Stimulated activated CD8-positive, alpha-beta memory T cell treated with anti-CD3 and anti-CD28 coated beads, Interleukin-15, amount 100 ng/mL, for 1 hour (primary cell): ENCODE measurements at regions not wholly inside any gene's neighbourhood (a gene's known extent, or its start where the extent isn't known, plus 50 kb on each side); places are given as distances from the start of the nearest gene placed in this dataset.

ENCODE experiments used
- DNase-seq: peaks from one replicate; pipeline ENCODE4 v3.0.0-alpha.2; 2020; ENCODE audit warnings: low read depth

GRCh38 chr9:95670122-95670521 lies 153.4 kb upstream of the PTCH1 start:
- DNase-seq, result no peak

- DNase-seq, result no peak
Observed at GRCh38 chr9:95669253-95669652, 152.5 kb upstream of the PTCH1 start.

GRCh38 chr9:95667789-95668188 lies 151.0 kb upstream of the PTCH1 start:
- DNase-seq, result no peak

- no peak for DNase-seq
Observed at GRCh38 chr9:95666785-95667155, 150.0 kb upstream of the PTCH1 start.

- no peak for DNase-seq
Observed at GRCh38 chr9:95666096-95666784, 149.5 kb upstream of the PTCH1 start.

- no peak for DNase-seq
Observed at GRCh38 chr9:95653246-95653645, 136.5 kb upstream of the PTCH1 start.

- no peak for DNase-seq
Observed at GRCh38 chr9:95650720-95651119, 133.9 kb upstream of the PTCH1 start.

GRCh38 chr9:95649801-95650213 lies 133.0 kb upstream of the PTCH1 start:
- DNase-seq, result no peak

GRCh38 chr9:95648225-95648624 lies 131.5 kb upstream of the PTCH1 start:
- no peak for DNase-seq

- DNase-seq, result no peak
Observed at GRCh38 chr9:95645992-95646391, 129.2 kb upstream of the PTCH1 start.

- no peak for DNase-seq
Observed at GRCh38 chr9:95645579-95645978, 128.8 kb upstream of the PTCH1 start.

- DNase-seq, result no peak
Observed at GRCh38 chr9:95644377-95644776, 127.6 kb upstream of the PTCH1 start.

- no peak for DNase-seq
Observed at GRCh38 chr9:95643619-95644018, 126.8 kb upstream of the PTCH1 start.

GRCh38 chr9:95642189-95642588 lies 125.4 kb upstream of the PTCH1 start:
- no peak for DNase-seq

GRCh38 chr9:95641586-95641985 lies 124.8 kb upstream of the PTCH1 start:
- no peak for DNase-seq

GRCh38 chr9:95640336-95640735 lies 123.6 kb upstream of the PTCH1 start:
- DNase-seq, result no peak

- DNase-seq, result no peak
Observed at GRCh38 chr9:95635986-95636671, 119.4 kb upstream of the PTCH1 start.

GRCh38 chr9:95634536-95634935 lies 117.8 kb upstream of the PTCH1 start:
- no peak for DNase-seq

GRCh38 chr9:95634114-95634513 lies 117.3 kb upstream of the PTCH1 start:
- DNase-seq, result no peak

- DNase-seq, result no peak
Observed at GRCh38 chr9:95629585-95629984, 112.8 kb upstream of the PTCH1 start.

- DNase-seq, result no peak
Observed at GRCh38 chr9:95627802-95628201, 111.0 kb upstream of the PTCH1 start.

- no peak for DNase-seq
Observed at GRCh38 chr9:95626885-95627558, 110.3 kb upstream of the PTCH1 start.

- no peak for DNase-seq
Observed at GRCh38 chr9:95626341-95626740, 109.6 kb upstream of the PTCH1 start.
